GM08714 (cell line): ENCODE measurements at regions not wholly inside any gene's neighbourhood (a gene's known extent, or its start where the extent isn't known, plus 50 kb on each side); places are given as distances from the start of the nearest gene placed in this dataset.
"Not testable (repeated sequence)": the region's sequence is repeated elsewhere in the genome, so short reads cannot be mapped to it uniquely, and the experiment has no call there.

Source experiments
- H3K4me3 ChIP-seq: fragments of 200-500 bp; sonication (Bioruptor generic); 2 replicates; pipeline ENCODE4 v1.5.1; 2014; ENCODE audit warnings: mild to moderate bottlenecking, low read length, inconsistent platforms
- ZNF274 ChIP-seq: IDR thresholded peaks from 2 replicates; pipeline ENCODE4 v1.6.1; 2012; ENCODE audit warnings: mild to moderate bottlenecking, low read depth, low read length

- H3K4me3 ChIP-seq: no peak overlapping the region
- no peak for TF ChIP-seq ZNF274
These were observed 207.0 kb downstream of the RRAGB start for GRCh38 chrX:55924574-55924973.

- H3K4me3 ChIP-seq: not testable (repeated sequence)
These were observed 211.0 kb downstream of the RRAGB start for GRCh38 chrX:55928529-55928928.
